Heart left ventricle (tissue), 13 donors: ENCODE measurements at regions not wholly inside any gene's neighbourhood (a gene's known extent, or its start where the extent isn't known, plus 50 kb on each side); places are given as distances from the start of the nearest gene placed in this dataset.

Source experiments
- POLR2A ChIP-seq, 2 donors: fragments of 450-650 bp; IDR thresholded peaks; one replicate each; pipeline ENCODE4 v1.6.1; 2017; ENCODE audit warnings: antibody characterized with exemption in 2 of 2, mild to moderate bottlenecking in 2 of 2, moderate library complexity in 2 of 2
- TF ChIP-seq, protein P1 (sequence below), 12 donors: fragments of 200-600 bp; sonication (generic) in 4 of 12; IDR thresholded peaks; one replicate each; pipeline versions ENCODE4 v1.5.0 to v1.8.0; 2018 to 2022; ENCODE audit warnings: antibody characterized with exemption in 12 of 12, mild to moderate bottlenecking in 5 of 12
- donor health status: ischemic (EF 13 %, LVEDD 7.1; RV severe dilation, severe dysfunction).
- donor health status: DM: no; HTN: yes; CAD: no.
- donor health status: DM: no; HTN: no; CAD: no.
- donor health status: ischemic (EF 25% LVEDD 6.9; RV normal size, moderate dysfunction).
- donor health status: ischemic (EF 25% LVEDD 5.7; RV mildly dilated, moderate dysfunction).
- donor health status: ischemic (EF 35%, LVEDD 5.7; RV mildly dilated, moderate dysfunction).
- donor health status: nonischemic (EF 11% LVEDD 7.7; RV severe dilation, severe dysfunction).
- donor health status: DM: yes; HTN: yes; CAD: no.
- donor health status: PGD.
- donor health status: ischemic (EF 29% LVEDD 5.4; RV normal size, mild dysfunction).
- donor health status: nonischemic (EF 23%, LVEDD 6.1; RV moderate dilation, normal function).

DNA sequence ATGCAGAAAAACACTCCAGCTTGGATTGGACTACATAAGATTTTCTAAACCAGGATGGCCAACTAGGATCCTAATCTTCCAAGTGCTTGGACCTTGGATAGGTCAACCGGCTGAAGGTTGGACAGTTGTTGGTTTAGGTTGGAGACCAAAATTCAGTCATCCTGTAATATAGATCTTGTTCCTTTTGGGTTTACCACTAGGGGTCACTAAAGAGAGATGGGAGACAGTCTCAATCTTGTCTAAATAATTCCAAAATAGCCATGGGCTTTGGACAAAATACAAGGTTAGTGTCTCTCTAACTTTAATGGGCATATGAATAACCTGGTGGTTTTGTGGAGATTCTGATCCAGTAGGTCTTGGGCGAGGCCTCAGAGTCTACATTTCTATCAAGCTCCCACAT lies 148.7 kb upstream of the ERCC6L2 start:
- TF ChIP-seq, protein P1, sequence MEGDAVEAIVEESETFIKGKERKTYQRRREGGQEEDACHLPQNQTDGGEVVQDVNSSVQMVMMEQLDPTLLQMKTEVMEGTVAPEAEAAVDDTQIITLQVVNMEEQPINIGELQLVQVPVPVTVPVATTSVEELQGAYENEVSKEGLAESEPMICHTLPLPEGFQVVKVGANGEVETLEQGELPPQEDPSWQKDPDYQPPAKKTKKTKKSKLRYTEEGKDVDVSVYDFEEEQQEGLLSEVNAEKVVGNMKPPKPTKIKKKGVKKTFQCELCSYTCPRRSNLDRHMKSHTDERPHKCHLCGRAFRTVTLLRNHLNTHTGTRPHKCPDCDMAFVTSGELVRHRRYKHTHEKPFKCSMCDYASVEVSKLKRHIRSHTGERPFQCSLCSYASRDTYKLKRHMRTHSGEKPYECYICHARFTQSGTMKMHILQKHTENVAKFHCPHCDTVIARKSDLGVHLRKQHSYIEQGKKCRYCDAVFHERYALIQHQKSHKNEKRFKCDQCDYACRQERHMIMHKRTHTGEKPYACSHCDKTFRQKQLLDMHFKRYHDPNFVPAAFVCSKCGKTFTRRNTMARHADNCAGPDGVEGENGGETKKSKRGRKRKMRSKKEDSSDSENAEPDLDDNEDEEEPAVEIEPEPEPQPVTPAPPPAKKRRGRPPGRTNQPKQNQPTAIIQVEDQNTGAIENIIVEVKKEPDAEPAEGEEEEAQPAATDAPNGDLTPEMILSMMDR (IDR thresholded peaks at IDR 0.05) = peak; percentile 49 to 81 (median 68)
- TF ChIP-seq POLR2A (IDR thresholded peaks at IDR 0.05) = no peak
